GM20000 (cell line): ENCODE measurements at regions not wholly inside any gene's neighbourhood (a gene's known extent, or its start where the extent isn't known, plus 50 kb on each side); places are given as distances from the start of the nearest gene placed in this dataset.

ENCODE experiments used
- DNase-seq: peaks from one replicate; pipeline ENCODE4 v3.0.0; 2012; ENCODE audit warnings: low spot score
- CTCF ChIP-seq: IDR thresholded peaks from 2 replicates; pipeline ENCODE4 v1.5.1; 2012; ENCODE audit warnings: mild to moderate bottlenecking, control low read depth; ENCODE audit errors: extremely low read depth, missing control alignments

- no peak for TF ChIP-seq CTCF
- DNase-seq, result no peak
Measured at GRCh38 chr19:32022731-32023563, 322.5 kb upstream of the ZNF507 start.

DNA sequence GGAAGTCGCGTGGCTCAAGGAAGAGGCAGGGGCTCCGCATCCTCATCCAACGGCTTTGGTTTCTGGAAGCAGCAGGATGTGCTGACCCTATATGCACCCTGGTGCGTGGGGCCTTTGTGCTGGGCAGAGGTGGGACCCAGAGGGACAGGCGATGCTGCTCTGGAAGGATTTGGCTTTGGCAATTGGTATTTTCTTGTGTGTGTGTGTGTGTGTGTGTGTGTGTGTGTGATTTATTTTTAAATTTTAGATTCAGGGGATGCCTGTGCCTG is 321.9 kb upstream of the ZNF507 start:
- no peak for TF ChIP-seq CTCF
- no peak for DNase-seq

GRCh38 chr19:32029235-32029634 is 316.2 kb upstream of the ZNF507 start:
- DNase-seq, result no peak
- no peak for TF ChIP-seq CTCF

DNA sequence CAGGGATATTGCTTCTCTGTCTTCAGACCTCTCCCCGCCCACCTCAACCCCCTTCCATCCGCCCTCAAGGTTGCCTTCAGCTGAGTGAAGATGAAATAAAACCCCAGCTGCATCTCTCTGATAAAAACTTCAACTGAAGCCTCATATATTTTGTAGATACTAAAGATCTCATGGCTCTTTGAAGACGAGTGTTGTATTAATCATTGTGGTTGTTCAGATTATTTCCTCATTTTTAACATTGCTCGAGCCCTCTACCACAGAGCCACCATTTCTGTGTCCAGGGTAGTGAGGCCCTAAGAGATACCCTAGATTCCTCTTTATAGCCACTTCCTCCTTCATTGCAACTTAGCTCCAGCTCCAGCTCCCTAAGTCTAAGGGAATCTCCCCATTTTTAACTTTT is 312.8 kb upstream of the ZNF507 start:
- no peak for DNase-seq
- no peak for TF ChIP-seq CTCF

DNA sequence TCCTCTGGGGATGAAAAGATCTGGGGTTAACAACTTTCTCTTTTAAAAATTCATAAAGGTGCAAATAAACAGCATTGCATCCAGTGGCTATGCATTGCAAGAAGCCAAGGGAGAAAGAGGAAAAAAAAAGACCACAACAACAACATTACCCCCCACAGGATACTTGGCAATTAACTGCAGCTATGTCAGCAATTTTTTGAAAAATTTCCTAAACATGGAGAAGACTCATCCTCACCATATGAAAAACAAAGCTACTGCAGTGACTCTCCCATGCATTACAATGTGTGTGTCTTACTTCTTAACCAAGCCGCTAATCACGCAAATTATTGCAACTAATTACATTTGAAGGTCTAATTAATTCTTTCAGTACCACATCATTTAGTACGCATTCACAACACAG is 309.8 kb upstream of the ZNF507 start:
- DNase-seq, result no peak

DNA sequence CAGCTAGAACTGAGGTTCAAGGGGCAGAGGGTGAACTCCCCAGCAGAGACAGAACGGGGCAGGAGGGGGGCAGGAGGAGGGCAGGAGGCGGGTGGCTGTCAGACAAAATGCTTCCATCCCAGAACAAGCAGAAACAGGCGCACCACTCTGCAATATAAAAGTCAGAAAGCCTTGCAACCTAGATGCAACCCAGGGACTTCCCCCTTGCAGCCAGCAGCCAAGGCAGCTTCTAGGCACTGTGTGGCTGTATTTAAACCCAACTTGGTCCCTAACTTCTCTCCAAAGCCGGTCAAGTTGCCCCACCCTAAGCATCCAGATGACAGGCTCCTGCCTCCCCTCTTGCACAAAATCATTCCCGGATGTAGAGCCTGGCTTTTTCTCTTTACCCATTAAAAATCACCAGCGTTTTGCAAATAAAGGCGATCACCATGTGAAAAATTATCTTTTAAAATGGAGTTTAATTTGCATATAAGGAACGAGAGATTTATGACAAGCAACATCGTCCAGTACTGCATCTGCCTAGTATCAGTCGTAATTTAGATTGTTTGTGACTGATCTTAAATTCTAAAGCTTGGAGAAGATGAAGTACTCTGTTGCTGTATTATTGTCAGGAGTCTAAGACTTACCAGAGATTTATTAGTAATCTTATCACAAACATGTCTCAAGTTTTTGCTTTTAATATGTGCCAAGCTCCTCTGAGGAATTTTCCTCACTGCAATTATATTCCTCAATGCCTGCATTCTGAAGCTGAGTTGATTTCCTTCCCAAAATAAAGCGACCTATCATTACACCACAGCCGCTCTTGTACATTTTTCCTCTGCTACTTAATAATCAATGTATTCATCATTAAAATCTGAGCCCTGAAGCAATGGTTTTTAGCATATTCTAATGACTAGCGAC is 307.1 kb upstream of the ZNF507 start:
- TF ChIP-seq CTCF, result no peak
- no peak for DNase-seq

More for the DNA sequence above, 309.8 kb upstream of the ZNF507 start:
- no peak for TF ChIP-seq CTCF

DNA sequence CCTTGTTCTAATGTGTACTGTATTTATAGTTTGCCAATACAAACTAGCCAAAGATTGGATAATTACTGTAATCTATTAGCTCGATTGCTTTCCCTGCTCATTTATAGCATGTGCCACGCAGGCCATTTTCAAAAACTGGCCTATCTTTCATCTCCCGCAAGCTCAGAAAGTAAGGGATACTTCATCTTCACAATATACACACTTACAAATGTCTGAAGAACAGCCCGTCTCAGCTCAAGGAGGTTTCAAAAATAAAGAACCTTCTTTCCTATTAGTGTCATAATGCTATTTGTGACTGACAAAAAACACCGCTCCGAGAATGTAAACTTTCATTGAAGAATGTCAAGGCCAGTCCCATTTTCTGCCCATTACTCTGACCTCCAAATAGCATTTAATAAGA is 306.4 kb upstream of the ZNF507 start:
- DNase-seq, result no peak
- TF ChIP-seq CTCF, result no peak
